ENCODE measurements at regions not wholly inside any gene's neighbourhood (a gene's known extent, or its start where the extent isn't known, plus 50 kb on each side); places are given as distances from the start of the nearest gene placed in this dataset.
A peak's percentile ranks its signal among the peaks of the same experiment; 100 is the strongest.

DNA sequence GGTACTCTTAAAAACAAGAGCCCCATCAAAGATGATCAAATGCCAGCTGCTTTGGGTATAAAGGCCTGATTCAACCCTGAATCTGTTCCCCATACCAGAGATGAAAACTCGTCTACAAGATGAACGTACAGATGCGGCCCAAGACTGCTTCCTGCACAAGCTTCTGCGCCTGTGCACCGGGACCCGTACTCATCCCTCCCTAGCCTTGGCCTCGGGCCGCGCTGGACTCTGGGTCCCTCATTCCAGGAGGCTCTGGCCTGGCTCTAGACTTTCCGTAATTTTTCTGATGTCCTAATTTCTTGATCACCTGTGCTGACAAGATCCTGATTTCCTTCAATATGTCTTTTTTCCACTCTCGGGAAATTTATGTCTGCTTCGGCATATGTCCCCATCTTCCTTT is 612.3 kb downstream of the BNC2 start:
- no peaks in the 10 kb centered on the region for H3K36me3 ChIP-seq (ENCODE audit: insufficient read depth, low read length)
- no peaks in the 10 kb centered on the region for H3K4me1 ChIP-seq (ENCODE audit: insufficient read depth, low read length)
- Mint-ChIP-seq H3K27me3 (no peaks in the 10 kb centered on the region), H3K9me3 (no peaks in the 10 kb centered on the region), H3K27ac (no peak overlapping the region), H3K4me1 (ENCODE audit: low read depth) (no peaks in the 10 kb centered on the region), H3K4me3 (no peak overlapping the region), H3K36me3 (ENCODE audit: low read depth) (no peaks in the 10 kb centered on the region)
- H3K4me3 ChIP-seq (ENCODE audit: low read length), result no peak overlapping the region
- CTCF ChIA-PET, result no interaction called here
- H3K27ac ChIP-seq (ENCODE audit: low read depth in 1 of 2, low read length in 2 of 2), result no peak overlapping the region
- no peaks in the 10 kb centered on the region for H3K27me3 ChIP-seq (ENCODE audit: control insufficient read depth in 1 of 2, insufficient read depth in 2 of 2, low read length in 2 of 2)
- POLR2A ChIA-PET, result no interaction called here
- peaks cover 0 to 6% of the 10 kb centered on the region in 2 experiments for H3K9me3 ChIP-seq (ENCODE audit: control insufficient read depth in 1 of 2, insufficient read depth in 1 of 2, low read length in 2 of 2)
- TF ChIP-seq, protein P1, sequence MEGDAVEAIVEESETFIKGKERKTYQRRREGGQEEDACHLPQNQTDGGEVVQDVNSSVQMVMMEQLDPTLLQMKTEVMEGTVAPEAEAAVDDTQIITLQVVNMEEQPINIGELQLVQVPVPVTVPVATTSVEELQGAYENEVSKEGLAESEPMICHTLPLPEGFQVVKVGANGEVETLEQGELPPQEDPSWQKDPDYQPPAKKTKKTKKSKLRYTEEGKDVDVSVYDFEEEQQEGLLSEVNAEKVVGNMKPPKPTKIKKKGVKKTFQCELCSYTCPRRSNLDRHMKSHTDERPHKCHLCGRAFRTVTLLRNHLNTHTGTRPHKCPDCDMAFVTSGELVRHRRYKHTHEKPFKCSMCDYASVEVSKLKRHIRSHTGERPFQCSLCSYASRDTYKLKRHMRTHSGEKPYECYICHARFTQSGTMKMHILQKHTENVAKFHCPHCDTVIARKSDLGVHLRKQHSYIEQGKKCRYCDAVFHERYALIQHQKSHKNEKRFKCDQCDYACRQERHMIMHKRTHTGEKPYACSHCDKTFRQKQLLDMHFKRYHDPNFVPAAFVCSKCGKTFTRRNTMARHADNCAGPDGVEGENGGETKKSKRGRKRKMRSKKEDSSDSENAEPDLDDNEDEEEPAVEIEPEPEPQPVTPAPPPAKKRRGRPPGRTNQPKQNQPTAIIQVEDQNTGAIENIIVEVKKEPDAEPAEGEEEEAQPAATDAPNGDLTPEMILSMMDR (IDR thresholded peaks at IDR 0.05), result no peak
- intact Hi-C loops (cut with DNase I, micrococcal nuclease), result no loop called here
- DNase-seq (no peak), ATAC-seq (ENCODE audit: poor library complexity) (no peak)

- DNase-seq, result peak in 1 of 14 experiments; percentile 1
- POLR2A ChIA-PET, result no interaction called here
- TF ChIP-seq, protein P1 (IDR thresholded peaks at IDR 0.05), result no peak
- H3K4me1 Mint-ChIP-seq (ENCODE audit: low read depth), result no peaks in the 10 kb centered on the region
- no peaks in the 10 kb centered on the region for H3K36me3 Mint-ChIP-seq (ENCODE audit: low read depth)
- Histone ChIP-seq H3K9me3 (ENCODE audit: control insufficient read depth in 1 of 2, insufficient read depth in 1 of 2, low read length in 2 of 2) (peaks cover 0 to 10% of the 10 kb centered on the region in 2 experiments), H3K27me3 (ENCODE audit: control insufficient read depth in 1 of 2, insufficient read depth in 2 of 2, low read length in 2 of 2) (no peaks in the 10 kb centered on the region), H3K27ac (ENCODE audit: low read depth in 1 of 2, low read length in 2 of 2) (no peak overlapping the region), H3K4me3 (ENCODE audit: low read length) (no peak overlapping the region), H3K4me1 (ENCODE audit: insufficient read depth, low read length) (no peaks in the 10 kb centered on the region), H3K36me3 (ENCODE audit: insufficient read depth, low read length) (no peaks in the 10 kb centered on the region)
- H3K9me3 Mint-ChIP-seq, result no peaks in the 10 kb centered on the region
- no peak overlapping the region for H3K4me3 Mint-ChIP-seq
- ATAC-seq (ENCODE audit: poor library complexity), result no peak
- intact Hi-C loops (cut with DNase I, micrococcal nuclease), result no loop called here
- no peaks in the 10 kb centered on the region for H3K27me3 Mint-ChIP-seq
- CTCF ChIA-PET, result no interaction called here
- H3K27ac Mint-ChIP-seq, result no peak overlapping the region
Observed at GRCh38 chr9:16258708-16259107, 611.8 kb downstream of the BNC2 start.

DNA sequence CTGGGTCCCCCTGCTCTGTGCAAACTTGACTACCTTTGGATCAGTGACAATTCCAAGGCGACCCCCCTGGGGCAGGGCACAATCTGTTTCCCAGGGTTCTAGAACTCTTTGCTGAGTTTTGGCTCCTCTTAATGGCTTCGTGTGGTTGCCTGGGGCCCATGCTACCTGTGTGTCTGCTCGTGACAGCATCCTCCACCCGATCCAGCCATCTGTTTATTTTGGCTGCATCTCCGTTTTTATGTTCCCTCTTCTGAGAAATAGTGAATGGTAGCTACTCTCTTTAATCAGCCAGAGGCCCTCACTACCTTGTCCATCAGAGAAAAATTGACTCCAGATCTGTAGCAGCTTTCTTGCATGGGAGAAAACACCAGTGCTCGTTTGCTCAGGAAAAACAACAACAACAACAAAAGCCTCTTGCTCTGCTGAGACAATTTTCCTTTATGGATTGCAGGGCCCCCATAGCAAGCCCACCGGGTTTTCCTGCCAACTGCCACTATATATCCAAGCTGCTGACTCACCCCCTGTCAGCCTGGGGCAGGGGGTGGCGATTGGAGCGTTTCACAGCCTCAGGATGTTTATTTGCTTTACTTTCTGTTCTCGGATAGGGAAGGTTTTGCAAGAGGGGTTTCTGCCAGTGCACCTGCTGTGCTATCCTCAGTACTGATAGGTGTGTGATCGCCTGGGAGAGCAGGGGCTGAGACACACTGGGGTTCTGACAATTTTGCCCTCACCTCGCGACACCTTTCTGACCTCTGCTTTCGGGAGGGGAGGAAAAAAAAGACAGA is 607.8 kb downstream of the BNC2 start:
- Mint-ChIP-seq H3K27me3 (no peaks in the 10 kb centered on the region), H3K4me3 (no peak overlapping the region)
- no peaks in the 10 kb centered on the region for H3K27me3 ChIP-seq (ENCODE audit: control insufficient read depth in 1 of 2, insufficient read depth in 2 of 2, low read length in 2 of 2)

More for the DNA sequence above, 607.8 kb downstream of the BNC2 start:
- Mint-ChIP-seq H3K36me3 (ENCODE audit: low read depth) (no peaks in the 10 kb centered on the region), H3K27ac (no peak overlapping the region), H3K4me1 (ENCODE audit: low read depth) (no peaks in the 10 kb centered on the region), H3K9me3 (no peaks in the 10 kb centered on the region)
- H3K36me3 ChIP-seq (ENCODE audit: insufficient read depth, low read length), result no peaks in the 10 kb centered on the region
- no peaks in the 10 kb centered on the region for H3K4me1 ChIP-seq (ENCODE audit: insufficient read depth, low read length)
- ATAC-seq (ENCODE audit: poor library complexity) (no peak), DNase-seq (no peak)
- peaks cover 0 to 10% of the 10 kb centered on the region in 2 experiments for H3K9me3 ChIP-seq (ENCODE audit: control insufficient read depth in 1 of 2, insufficient read depth in 1 of 2, low read length in 2 of 2)
- intact Hi-C loops (cut with DNase I, micrococcal nuclease), result no loop called here
- CTCF ChIA-PET, result no interaction called here
- no peak overlapping the region for H3K4me3 ChIP-seq (ENCODE audit: low read length)
- POLR2A ChIA-PET, result no interaction called here
- H3K27ac ChIP-seq (ENCODE audit: low read depth in 1 of 2, low read length in 2 of 2), result no peak overlapping the region
- TF ChIP-seq, protein P1 (IDR thresholded peaks at IDR 0.05), result no peak

All from CD4-positive, alpha-beta T cell (primary cell).